ENCODE measurements at regions not wholly inside any gene's neighbourhood (a gene's known extent, or its start where the extent isn't known, plus 50 kb on each side); places are given as distances from the start of the nearest gene placed in this dataset.
A peak's percentile ranks its signal among the peaks of the same experiment; 100 is the strongest.

DNA sequence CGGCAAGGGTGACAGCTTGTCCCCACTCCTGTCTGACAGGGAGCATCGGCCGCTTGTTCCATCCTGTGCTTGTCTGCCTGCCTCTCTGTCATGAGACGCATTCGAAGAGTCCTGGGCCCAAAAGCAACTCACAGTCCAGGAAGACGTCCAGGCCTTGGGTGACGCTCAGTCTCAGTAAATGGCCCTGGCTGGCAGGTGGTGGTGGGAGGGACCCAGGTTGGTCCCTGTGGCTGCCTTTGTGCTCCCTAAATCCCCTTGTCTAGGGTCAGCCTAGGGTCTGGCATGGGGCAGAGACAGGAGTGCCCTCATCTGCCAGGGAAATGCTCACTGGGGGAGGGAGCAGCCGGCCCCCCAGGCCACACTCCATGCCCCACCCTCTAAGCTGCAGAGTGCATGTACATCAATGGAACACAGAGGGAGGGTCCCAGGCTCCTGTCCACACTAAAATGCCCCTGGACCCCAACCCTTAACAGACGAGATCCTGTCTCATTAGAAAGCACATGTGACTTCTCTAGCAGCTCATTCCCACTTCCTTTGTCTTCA, 295.2 kb upstream of the ZNF32 start:
- FAIRE-seq, result peak; percentile 40
- DNase-seq (ENCODE audit: low spot score), result no peak

DNA sequence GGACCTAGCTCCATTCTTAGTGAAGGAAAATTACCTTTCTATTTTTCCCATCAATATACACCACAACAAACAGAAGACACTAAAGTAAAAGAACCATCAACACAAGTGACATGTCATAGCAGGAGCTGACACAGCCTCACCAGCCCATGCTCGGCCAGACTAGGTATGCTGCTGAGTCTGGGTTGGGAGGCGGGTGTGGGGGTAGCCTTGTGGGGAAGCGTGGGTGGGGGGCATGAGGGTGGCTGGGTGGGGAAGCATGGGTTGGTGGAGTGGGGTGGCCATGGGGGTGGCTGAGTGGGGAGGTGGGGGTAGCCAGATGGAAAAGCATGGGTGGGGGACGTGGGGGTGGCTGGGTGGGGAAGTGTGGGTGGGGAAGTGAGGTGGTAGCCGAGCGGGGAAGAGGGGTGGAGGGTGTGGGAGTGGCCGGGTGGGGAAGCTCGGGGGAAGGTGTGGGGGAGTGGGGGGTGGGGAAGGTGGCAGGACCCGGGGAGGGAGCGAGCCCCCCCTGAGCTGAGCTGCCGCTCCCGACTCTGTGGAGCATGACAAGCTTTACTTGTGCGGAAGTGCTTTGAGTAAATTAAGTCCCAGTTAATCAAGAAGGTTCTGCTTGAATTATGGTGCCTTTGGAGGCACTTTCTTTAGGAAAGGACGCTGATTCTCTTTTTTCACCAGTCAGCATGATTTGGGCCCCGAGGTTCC, 294.6 kb upstream of the ZNF32 start:
- peak; percentile 52 for FAIRE-seq
- DNase-seq (ENCODE audit: low spot score), result no peak

DNA sequence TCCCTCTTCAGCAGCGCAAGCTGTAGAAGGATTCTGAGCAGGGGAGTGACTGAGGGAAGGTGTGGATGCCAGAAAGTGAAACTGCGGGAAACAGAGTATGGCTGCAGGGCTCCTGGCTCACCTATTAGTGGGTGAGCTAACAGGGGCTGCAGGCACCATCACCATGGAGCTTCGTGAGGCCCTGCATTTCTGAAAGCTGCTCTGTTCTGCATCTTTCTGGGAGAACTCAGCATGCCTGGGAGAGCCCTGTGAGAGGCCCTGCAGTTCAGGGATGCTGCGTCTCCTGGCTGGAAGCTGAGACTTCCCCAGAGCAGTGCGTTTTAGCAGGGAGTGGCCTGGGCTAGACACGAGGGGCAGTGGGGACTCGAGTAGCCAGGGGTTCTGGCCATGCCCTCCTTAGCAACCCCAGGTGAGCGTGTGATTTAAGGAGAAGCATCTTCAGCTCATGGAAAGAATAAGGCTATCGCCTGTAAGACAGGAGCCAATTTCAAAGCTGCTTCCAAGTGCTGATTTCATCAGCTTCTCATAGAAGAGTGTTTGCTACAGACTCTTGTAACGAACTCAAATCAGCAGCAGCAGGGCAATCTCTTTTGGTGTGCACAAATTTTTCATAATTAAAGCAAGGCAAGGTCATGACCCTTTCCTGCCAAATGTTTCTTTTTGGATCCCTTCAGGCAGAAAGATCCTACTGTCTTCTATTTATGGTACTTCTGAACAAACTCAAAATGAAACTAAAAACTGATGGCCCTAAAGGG, 293.6 kb upstream of the ZNF32 start:
- no peak for DNase-seq (ENCODE audit: low spot score)

DNA sequence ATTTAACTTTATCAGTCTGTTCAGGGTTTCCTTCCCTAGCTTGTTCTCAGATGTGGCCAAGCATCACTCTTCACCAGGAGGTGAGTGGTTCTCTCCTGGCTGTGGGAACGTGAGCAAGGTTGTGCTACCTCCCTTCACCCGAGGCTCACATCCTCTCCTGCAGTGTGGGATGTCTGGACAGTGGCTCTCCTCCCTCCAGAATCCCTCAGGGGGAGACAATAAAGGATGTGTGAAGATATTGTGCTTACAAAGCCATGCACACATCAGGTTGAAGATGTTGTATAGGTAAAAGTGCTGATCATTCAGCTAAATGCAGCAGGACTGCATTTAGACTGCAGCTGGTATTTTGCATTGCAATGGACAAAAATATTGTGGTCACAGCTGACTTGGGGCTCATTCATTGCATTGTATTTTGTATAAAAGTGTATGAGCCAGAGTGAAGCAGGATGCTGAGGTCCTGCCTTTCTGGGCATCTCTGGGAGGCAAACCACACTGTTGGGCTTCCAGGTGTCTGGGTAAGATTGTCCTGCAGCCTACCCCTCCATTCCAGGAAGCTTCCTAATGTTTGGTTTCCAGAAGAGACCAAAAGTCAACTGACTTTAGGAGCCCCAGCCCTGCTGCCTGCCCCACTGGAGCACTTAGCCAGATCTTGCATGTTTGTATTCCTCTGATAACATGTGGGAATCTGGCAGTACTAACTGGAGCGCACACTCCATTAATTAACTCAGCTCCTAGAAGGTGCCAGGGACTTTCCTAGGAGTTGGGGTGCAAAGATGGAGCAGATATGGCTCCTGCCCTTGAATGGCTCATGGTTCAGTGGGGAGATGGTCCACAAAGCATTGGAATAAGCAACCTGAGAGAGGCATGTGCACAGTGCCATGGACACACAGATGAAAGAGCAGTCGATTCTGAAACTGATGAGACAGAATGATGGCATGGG, 292.5 kb upstream of the ZNF32 start:
- no peak for DNase-seq (ENCODE audit: low spot score)
- FAIRE-seq, result peak; percentile 91

More for the DNA sequence above, 293.6 kb upstream of the ZNF32 start:
- peak; percentile 55 for FAIRE-seq

DNA sequence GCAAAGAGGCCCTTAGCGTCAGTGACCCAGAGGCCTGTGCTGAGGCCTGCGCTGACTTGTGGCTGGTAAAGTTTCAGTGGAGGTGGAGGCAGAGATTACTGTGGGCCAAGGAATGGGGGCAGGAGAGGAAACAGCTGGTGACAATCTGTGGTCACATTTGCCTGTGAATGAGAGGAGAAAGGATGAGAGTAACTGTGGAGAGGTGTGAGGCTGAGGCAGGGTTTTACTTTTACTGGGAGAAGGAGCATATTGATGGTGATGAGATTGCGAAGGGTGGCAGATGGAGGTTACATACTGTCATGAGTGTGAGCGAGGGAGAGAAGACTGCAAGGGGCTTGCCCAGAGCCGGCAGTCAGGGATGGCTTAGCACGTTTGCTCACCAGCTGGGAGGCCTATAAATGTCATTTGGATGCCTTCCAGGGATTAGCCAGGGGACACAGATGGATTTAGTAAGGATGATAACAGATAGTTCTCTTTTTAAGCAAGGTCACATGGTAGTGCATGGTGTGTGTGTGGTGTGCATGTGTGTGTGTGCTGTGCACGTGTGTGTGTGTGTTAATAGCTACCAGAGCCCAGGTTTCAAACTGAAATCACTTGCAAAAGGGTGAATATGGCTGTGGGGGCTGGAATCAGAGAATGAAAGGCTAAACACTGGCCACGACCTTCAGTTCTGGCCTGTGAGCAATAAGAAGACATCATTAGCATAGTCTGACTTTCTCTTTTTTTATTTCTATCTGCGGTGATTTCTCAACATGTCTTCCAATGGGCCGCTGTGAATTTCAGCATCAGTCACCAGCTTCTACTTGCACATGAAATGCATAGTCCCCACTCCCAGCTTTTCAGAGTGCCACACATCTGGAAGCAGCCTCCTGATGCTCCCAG, 291.5 kb upstream of the ZNF32 start:
- FAIRE-seq (peak; percentile 55), DNase-seq (ENCODE audit: low spot score) (no peak)

DNA sequence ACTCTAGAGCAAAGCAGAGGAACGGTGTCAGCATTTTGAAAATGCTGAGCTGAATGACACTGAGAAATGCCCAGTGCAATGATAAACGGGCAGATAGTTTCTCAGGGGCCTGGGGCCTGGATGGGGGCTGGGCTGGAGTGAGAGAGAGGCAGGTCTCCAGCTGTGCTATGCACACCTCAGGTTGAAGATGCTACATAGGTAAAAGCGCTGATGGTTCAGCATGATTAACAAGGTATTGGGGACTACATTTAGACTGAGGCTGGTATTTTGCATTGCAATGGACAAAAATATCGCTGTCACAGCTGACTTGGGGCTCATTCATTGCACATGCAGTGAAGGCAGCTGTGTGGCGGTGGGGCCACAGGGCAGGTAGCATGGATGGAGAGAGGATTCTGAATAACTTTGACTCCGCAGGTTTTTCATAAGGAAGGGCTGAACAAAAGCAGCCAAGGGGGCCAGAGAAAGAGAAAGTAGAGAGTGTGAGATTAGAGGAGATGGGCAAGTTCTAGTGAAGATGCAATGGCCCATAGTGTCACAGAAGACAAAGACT, 290.8 kb upstream of the ZNF32 start:
- DNase-seq (ENCODE audit: low spot score) (no peak), FAIRE-seq (no peak)

DNA sequence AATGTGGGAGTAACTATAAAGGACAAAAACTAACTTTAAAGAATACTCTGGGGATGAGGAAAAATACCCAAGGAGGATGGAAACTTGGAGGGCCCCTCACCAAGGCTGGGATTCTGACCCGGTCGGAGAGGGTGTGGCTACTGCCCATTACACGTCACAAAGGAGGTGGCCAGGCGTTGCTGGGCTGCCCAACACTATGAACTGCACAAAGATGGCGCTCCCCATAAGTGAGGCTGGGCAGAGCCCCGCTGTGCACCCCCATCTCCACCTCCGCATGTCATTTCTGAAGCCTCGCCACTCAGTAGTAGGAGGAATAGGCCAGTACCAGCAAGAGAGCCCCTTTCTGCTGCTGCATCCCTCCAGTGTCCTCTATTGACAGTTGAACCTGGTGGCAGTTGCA, 290.1 kb upstream of the ZNF32 start:
- FAIRE-seq, result no peak
- no peak for DNase-seq (ENCODE audit: low spot score)

DNA sequence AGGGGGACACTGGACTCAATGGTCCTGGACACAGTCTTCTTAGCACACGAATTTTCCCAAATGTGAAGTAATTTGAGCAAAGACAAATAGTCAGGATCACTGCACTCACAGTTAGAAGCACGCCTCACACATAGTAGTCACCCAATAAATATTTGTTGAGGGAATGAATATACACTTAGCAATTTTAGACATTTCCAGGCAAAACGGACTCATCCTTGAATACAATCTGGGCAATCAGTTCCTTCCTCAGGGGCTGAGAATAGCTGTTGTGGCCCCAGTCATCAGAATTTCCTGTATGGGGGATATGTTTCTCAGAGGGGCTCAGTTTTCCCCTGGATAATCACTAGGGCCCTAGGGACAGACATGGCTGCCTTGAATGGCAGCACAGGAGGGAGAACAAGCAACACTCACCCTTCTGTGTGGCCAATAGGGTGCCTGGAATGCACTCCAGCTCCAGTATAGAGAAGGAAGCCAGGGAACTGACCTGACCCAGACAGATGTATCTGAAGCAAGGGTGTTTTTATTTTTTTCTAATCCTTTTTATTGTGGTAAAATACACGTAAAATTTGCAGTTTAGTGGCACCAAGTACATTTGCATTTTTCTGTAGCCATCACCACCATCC, 282.7 kb upstream of the ZNF32 start:
- FAIRE-seq, result no peak
- DNase-seq (ENCODE audit: low spot score), result no peak

DNA sequence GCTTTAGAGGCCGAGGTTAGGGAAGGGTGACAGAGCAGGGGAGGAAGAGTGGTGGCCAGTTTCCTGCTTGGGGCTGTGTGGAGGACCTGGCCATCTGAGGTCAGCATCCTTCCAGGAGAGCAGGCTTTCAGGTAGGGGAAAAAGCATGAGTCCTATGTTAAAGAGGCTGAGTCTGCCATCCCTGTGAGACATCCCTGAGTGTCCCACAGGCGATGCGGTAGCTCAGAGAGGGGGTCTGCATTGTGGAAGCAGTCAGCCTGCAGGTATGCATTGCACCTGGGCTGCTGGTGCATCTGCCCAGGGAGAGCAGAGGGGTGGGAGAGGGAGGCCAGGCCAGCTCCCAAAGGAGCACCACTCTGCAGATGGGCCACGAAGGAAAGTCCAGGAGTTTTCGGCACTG, 282.1 kb upstream of the ZNF32 start:
- FAIRE-seq (peak; percentile 59), DNase-seq (ENCODE audit: low spot score) (no peak)

DNA sequence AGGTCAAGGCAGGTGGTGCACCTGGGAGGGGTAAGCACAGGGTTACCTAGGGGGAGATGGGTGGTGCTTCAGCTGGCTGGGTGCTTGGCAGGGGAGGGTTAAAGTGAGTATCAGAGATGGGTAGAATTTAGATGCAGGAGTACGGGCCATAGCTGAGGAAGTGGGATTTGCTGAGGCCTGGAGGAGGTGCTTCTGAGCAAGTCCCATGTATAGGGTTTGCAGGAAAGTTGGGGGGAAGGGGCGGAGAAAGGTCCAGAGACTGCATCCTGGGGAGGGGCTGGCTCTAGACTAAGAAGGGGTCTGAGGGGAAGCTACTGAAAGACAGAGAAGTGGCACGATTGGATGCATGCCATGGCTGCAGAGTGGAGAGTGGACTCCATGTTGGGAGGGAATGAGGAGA, 281.6 kb upstream of the ZNF32 start:
- DNase-seq (ENCODE audit: low spot score), result no peak
- FAIRE-seq, result peak; percentile 84

DNA sequence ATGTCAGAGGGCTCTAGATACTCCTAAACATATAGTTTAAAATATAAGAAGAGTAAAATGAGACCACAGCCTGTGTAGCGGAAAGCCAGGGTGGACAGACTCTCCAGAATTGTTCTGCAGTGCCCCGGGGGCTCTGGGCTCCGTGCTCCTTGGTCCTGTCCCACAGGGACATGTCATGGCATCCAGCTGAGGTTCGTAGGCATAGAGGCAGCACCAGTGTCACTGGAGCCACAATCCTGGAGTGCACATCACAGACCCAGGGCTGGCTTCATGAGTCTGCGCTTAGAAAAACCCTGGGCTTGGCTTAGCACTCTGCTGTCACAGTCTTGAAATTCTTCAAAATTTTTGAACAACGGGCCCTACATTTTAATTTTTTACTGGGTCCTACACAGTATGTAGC, 280.4 kb upstream of the ZNF32 start:
- no peak for FAIRE-seq

DNA sequence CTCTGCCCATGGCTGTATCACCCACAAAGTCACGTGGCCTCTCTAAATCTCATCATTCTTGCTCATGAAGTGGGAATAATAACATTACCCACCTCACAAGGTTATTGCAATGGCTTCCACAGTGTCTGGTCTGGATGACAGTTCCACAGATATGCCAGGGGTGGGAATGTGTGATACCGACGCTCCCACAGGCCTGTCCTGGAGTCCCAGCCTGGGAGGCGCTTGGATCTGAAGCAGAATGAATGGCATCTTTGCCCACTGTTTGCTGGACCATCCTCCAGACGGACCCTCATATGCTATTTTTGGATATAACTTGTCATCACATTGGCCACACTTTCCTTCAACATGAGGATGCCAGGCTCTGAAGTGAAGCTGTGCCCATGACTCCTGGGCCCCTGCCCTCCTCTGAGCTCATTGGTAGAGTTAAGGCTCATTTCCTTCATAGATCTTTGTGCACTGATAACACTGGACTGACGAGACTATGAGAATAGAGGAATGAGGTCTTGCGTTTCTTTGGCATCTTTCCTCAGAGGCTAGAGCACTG, 279.8 kb upstream of the ZNF32 start:
- FAIRE-seq (peak; percentile 55), DNase-seq (ENCODE audit: low spot score) (no peak)

More for the DNA sequence above, 280.4 kb upstream of the ZNF32 start:
- no peak for DNase-seq (ENCODE audit: low spot score)

DNA sequence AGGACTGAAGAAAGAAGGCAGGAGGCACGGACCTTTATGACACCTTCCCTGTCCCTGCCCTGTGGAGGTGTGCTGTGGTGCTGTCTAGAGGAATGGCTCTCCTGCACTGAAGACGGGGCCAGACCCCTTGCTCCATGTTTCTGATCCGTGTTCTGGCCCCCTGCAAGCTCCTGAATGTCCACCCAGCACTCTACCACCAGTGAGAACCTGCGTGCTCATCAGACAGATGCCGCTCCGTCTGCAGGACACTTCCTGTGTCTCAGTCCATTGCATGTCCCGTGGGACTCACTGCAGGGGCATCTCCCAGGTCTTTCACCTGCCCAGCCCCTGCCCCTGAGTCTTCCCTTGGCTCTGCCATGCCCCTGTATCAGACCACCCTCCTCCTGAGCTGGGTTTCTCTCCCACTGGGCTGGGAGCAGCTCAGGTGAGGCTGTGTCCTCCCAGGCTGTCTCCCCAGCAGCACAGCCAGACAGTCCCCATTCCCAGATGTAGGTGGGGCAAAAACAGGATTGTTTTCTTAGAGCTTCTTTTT, 278.3 kb upstream of the ZNF32 start:
- DNase-seq (ENCODE audit: low spot score) (no peak), FAIRE-seq (peak; percentile 65)

DNA sequence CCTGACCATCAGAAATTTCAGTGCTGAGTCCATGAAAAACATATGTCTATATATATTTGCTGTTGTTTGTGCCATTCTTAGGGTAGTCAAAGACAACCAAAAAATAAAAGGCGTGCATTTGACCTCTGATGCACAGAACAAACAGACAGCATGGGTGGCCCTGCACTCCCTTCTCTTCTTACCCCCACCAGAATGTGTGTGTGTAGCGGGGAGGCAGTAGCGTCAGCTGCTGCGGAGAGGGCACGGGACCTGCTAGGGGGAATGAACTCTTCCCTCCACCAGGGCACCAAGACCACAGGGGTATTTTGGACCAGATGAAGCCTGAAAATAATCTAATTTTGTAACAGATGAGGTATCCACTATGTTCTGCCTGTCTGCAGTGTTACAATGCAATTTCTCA, 277.7 kb upstream of the ZNF32 start:
- DNase-seq (ENCODE audit: low spot score), result no peak
- FAIRE-seq, result no peak

DNA sequence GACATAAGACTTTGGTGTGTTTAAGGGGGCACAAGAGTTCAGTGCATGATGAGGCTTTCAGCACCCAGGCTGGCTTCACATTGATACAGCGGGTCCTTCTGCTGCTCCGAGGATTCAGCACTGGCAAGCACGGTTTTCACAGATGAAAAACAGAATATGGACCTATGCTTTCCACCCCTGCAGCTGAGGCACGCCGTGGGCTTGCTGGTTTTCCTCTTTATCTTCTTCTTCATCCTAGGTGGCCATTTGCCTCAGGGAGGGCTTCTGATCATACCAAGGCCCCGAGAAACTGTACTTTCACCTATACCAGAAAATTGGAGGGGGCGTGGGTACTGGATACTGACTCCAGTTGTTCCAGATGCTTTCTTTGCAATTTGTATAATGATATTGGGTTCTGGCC, 277.1 kb upstream of the ZNF32 start:
- FAIRE-seq (no peak), DNase-seq (ENCODE audit: low spot score) (no peak)

DNA sequence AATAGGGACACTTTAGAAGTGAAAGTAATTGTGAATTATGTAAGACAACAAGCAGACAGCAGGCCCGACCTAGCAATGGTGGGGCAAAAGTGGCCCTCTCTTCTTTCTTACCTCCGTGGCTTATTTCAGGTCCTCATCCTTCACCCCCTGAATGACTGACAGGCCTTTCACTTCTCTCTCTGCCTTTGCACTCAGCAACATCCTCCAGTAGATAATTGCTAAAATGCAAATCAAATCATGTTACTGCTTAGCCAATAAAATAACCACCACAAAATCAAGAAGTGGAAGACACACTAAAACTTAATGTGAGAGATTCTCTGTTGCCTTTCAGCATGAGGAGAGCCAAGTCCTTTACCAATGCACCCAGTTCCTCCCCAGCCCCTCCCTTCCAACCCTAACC, 274.6 kb upstream of the ZNF32 start:
- DNase-seq (ENCODE audit: low spot score), result no peak
- FAIRE-seq, result no peak

DNA sequence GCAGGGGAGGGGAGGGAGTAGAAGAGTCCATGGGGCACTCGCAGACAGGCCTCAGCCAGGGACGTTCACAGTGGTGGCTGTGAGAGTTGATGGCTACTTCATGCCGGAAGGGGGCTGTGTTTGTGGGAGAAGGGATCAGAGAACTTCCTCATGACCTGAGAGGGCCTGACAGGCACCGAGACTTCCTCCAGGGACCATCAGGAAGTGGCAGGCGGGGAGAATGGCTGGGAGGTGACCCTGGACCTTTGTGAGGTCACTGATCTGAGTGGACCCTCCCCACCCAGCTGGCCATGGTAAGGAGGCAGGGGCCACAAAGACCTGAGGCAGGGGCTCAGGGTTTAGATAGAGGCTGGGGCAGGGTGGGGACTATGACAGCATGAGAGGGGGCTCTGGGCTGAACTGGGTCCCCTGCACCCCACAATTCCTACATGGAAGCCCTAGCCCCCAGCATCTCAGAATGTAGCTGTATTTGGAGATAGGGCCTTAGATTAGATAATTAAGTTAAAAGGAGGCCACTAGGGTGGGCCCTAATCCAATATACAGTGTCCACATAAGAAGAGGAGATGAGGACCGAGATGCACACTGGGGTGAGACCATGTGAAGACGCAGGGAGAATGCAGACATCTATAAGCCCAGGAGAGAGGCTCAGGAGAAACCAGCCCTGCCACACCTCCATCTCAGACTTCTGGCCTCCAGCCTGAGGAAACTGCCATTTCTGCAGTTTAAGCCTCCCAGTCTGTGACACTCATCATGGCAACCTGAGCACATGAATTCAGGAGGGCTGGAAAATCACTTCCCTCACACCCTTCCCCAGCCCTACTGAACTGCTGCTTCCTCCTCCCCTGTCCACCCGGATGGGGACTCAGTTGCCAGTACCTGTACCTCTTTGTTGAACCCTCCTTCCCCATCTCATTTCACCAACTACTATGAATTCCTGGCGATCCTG, 273.9 kb upstream of the ZNF32 start:
- DNase-seq (ENCODE audit: low spot score) (no peak), FAIRE-seq (peak; percentile 75)

DNA sequence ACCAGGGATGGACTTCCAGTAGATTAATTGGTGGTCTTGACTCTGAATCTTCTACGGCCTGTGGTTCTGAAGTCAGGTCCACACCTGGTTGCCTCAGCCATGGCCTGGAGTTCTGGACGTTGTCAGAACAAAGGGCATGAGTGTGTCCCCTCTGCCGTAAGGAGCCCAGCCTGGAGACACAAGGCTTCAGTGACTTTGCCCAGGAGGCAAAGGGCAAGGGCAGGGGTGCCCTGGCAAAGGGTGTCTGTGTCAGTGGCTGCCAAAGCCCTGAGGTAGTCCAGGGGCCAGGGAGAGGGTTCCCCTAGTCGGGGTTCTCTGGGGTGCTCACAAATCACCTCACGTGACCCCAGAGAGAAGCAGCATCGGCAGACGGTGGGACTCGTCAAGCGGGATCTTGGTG, 273.2 kb upstream of the ZNF32 start:
- DNase-seq (ENCODE audit: low spot score), result no peak

More for the DNA sequence above, 273.2 kb upstream of the ZNF32 start:
- peak; percentile 30 for FAIRE-seq

Measured in urothelium cell line (cell line).